DOHH2 (cell line): ENCODE measurements at regions not wholly inside any gene's neighbourhood (a gene's known extent, or its start where the extent isn't known, plus 50 kb on each side); places are given as distances from the start of the nearest gene placed in this dataset.

Experiments
- H3F3A ChIP-seq: fragments of 200-600 bp; sonication (generic), shearing (Covaris generic); 2 replicates; pipeline ENCODE4 v1.6.0; 2016; ENCODE audit warnings: antibody characterized with exemption, mild to moderate bottlenecking; ENCODE audit not compliant: control insufficient read depth, insufficient read depth
- H3K27ac ChIP-seq: fragments of 200-600 bp; sonication (generic); 2 replicates; pipeline ENCODE4 v1.5.1; 2014; ENCODE audit warnings: low read depth, mild to moderate bottlenecking, low read length, moderate library complexity
- H3K27me3 ChIP-seq: fragments of 200-600 bp; sonication (generic); 2 replicates; pipeline ENCODE4 v1.6.1; 2014; ENCODE audit warnings: mild to moderate bottlenecking, low read length, mixed read lengths; ENCODE audit not compliant: control insufficient read depth
- H3K36me3 ChIP-seq: fragments of 200-600 bp; sonication (generic); 2 replicates; pipeline ENCODE4 v1.6.1; 2014; ENCODE audit warnings: mild to moderate bottlenecking, low read length, moderate library complexity, mixed read lengths; ENCODE audit not compliant: control insufficient read depth
- H3K4me1 ChIP-seq: fragments of 200-600 bp; sonication (generic); 2 replicates; pipeline ENCODE4 v1.6.1; 2014; ENCODE audit warnings: mild to moderate bottlenecking, low read length, mixed read lengths; ENCODE audit not compliant: control insufficient read depth
- H3K4me2 ChIP-seq: fragments of 200-600 bp; sonication (generic); 2 replicates; pipeline ENCODE4 v1.6.0; 2014; ENCODE audit warnings: mild to moderate bottlenecking, low read length, moderate library complexity
- H3K4me3 ChIP-seq: fragments of 200-600 bp; sonication (generic); 2 replicates; pipeline ENCODE4 v1.5.1; 2014; ENCODE audit warnings: mild to moderate bottlenecking, low read length, mixed read lengths
- H3K79me2 ChIP-seq: fragments of 200-600 bp; sonication (generic); 2 replicates; pipeline ENCODE4 v1.6.1; 2014; ENCODE audit warnings: mild to moderate bottlenecking, low read length, mixed read lengths; ENCODE audit not compliant: control insufficient read depth
- H3K9me2 ChIP-seq: fragments of 200-600 bp; sonication (generic); replicated peaks from 2 replicates; pipeline ENCODE4 v1.6.1; 2014; ENCODE audit warnings: mild to moderate bottlenecking, low read length, mixed read lengths; ENCODE audit not compliant: control insufficient read depth
- H3K9me3 ChIP-seq: fragments of 200-600 bp; sonication (generic); 2 replicates; pipeline ENCODE4 v1.6.1; 2014; ENCODE audit warnings: antibody characterized with exemption, low read length, mixed read lengths; ENCODE audit not compliant: control insufficient read depth, insufficient read depth
- H4K20me1 ChIP-seq: fragments of 200-600 bp; sonication (generic); 2 replicates; pipeline ENCODE4 v1.6.0; 2014; ENCODE audit warnings: low read depth, mild to moderate bottlenecking, antibody characterized with exemption, low read length, moderate library complexity; ENCODE audit not compliant: control insufficient read depth, insufficient read depth
- EZH2phosphoT487 ChIP-seq: fragments of 200-600 bp; sonication (generic); IDR thresholded peaks from 2 replicates; pipeline ENCODE4 v1.6.1; 2017; ENCODE audit warnings: borderline replicate concordance, mild to moderate bottlenecking, antibody characterized with exemption, low read length, moderate library complexity, mixed read lengths
- TF ChIP-seq, protein P1 (sequence below): fragments of 200-600 bp; sonication (generic); IDR thresholded peaks from one replicate; pipeline ENCODE4 v1.5.1; 2014; ENCODE audit warnings: antibody characterized with exemption, mild to moderate bottlenecking, low read depth, low read length; ENCODE audit not compliant: poor library complexity, severe bottlenecking

DNA sequence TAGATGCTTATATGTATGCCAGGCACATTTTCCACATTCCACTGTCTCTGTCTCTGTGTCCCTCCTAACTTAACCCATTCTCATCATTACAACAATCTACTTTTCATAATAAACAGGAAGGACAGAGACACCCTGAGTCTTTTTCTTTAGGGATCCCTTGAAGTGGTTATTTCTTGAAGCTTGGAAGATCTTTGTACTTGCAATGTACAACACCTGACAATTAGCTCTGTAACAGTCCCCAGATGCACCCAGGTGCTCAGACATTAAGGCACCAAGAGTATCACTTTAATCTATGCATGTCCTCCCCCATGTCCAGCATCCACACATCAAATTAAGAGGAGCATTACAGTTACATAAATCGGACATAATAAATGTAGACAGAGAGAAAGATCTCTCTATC is 309.6 kb upstream of the KCNH8 start:
- Histone ChIP-seq H3K36me3 (no peaks in the 10 kb centered on the region), H3K9me2 (no peaks in the 10 kb centered on the region), H3K9me3 (no peaks in the 10 kb centered on the region), H3K27ac (no peak overlapping the region), H4K20me1 (no peaks in the 10 kb centered on the region), H3F3A (no peaks in the 10 kb centered on the region), H3K79me2 (no peaks in the 10 kb centered on the region), H3K4me2 (no peak overlapping the region), H3K4me3 (no peak overlapping the region), H3K4me1 (no peaks in the 10 kb centered on the region), H3K27me3 (no peaks in the 10 kb centered on the region)
- TF ChIP-seq, protein P1, sequence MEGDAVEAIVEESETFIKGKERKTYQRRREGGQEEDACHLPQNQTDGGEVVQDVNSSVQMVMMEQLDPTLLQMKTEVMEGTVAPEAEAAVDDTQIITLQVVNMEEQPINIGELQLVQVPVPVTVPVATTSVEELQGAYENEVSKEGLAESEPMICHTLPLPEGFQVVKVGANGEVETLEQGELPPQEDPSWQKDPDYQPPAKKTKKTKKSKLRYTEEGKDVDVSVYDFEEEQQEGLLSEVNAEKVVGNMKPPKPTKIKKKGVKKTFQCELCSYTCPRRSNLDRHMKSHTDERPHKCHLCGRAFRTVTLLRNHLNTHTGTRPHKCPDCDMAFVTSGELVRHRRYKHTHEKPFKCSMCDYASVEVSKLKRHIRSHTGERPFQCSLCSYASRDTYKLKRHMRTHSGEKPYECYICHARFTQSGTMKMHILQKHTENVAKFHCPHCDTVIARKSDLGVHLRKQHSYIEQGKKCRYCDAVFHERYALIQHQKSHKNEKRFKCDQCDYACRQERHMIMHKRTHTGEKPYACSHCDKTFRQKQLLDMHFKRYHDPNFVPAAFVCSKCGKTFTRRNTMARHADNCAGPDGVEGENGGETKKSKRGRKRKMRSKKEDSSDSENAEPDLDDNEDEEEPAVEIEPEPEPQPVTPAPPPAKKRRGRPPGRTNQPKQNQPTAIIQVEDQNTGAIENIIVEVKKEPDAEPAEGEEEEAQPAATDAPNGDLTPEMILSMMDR: no peak
- no peak for TF ChIP-seq EZH2phosphoT487

DNA sequence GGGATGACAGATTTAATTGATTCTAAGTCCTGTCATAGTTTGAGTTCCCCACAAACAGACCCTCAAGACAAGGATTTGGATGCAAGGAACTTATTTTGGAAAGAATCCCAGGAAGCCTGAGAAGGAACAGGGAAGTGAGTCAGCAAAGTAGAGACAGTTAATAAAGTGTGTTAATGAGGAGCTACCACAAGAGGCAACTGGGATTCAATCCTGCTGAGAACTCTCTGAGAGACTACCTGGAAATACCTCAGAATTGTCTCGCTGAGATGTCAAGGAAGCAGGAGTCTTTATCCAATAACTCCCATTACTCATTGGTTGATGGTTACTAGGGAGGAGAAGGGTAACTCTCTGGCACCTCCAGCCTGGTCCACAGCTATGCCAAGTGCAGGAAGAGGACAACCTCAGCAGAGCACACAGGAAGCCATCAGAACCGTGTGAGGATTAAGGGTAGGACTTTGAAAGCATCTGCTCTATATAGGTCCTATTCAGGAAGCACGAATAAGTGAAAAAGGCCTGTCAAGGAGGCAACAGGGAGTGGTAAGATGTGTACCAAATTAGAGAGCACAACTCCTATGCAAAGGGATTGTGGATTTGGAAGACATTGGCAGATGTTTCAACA is 311.1 kb upstream of the KCNH8 start:
- Histone ChIP-seq H3K9me3 (no peaks in the 10 kb centered on the region), H3K79me2 (no peaks in the 10 kb centered on the region), H3K36me3 (no peaks in the 10 kb centered on the region), H4K20me1 (no peaks in the 10 kb centered on the region), H3K4me3 (no peak overlapping the region), H3K27me3 (no peaks in the 10 kb centered on the region), H3F3A (no peaks in the 10 kb centered on the region), H3K4me1 (no peaks in the 10 kb centered on the region), H3K9me2 (no peaks in the 10 kb centered on the region), H3K27ac (no peak overlapping the region), H3K4me2 (no peak overlapping the region)
- TF ChIP-seq, protein P1: no peak
- no peak for TF ChIP-seq EZH2phosphoT487

DNA sequence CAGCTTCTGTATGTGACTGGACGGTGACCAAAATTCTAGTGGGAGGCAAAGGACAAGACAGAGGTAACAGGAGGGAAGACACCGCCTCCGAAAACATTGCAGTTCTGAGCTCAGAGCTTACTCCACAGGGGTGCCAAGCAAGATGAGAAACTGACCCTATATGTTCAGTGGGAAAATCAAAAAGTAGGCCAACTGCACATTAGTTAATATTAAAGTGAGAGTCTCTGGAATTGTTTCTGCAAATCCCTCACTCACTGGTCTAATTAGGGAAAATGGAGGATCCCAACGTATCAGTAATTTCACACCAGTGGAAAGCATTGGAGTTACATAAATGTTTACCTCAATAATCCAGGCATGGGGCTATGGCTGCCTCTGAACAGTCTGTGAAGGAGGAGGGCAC is 313.3 kb upstream of the KCNH8 start:
- Histone ChIP-seq H3K9me3 (no peaks in the 10 kb centered on the region), H3K27ac (no peak overlapping the region), H3K27me3 (no peaks in the 10 kb centered on the region), H3K79me2 (no peaks in the 10 kb centered on the region), H4K20me1 (no peaks in the 10 kb centered on the region), H3K4me1 (no peaks in the 10 kb centered on the region), H3K4me3 (no peak overlapping the region), H3F3A (no peaks in the 10 kb centered on the region), H3K4me2 (no peak overlapping the region), H3K9me2 (no peaks in the 10 kb centered on the region), H3K36me3 (no peaks in the 10 kb centered on the region)
- no peak for TF ChIP-seq EZH2phosphoT487
- TF ChIP-seq, protein P1: no peak
